SK-N-SH (cell line): ENCODE measurements at regions not wholly inside any gene's neighbourhood (a gene's known extent, or its start where the extent isn't known, plus 50 kb on each side); places are given as distances from the start of the nearest gene placed in this dataset.

Experiments
- CTCF ChIA-PET: fragments of 300-600, 350-600 bp; formaldehyde crosslinking; extraction: SDS; loops from one replicate; lab custom pipeline; 2021; lab: Yijun Ruan, JAX
- POLR2A ChIA-PET: fragments of 350-600 bp; sonication (Branson Sonifier 250); formaldehyde crosslinking; extraction: SDS; loops from one replicate; lab custom pipeline; 2020; ENCODE audit warnings: antibody characterized with exemption, inconsistent platforms; lab: Yijun Ruan, JAX
- DNase-seq: peaks from one replicate; pipeline ENCODE4 v3.0.0; 2012
- H2AFZ ChIP-seq: fragments of 200-600 bp; sonication (generic); 2 replicates; pipeline ENCODE4 v1.8.1; 2016; ENCODE audit warnings: antibody characterized with exemption, mild to moderate bottlenecking, low read depth
- H3F3A ChIP-seq: fragments of 200-600 bp; sonication (generic); replicated peaks from 2 replicates; pipeline ENCODE3; 2016; ENCODE audit warnings: antibody characterized with exemption, mild to moderate bottlenecking; ENCODE audit not compliant: insufficient read depth
- H3K27ac ChIP-seq, 2 experiments: fragments of 200-500 bp in 1 of 2; fragments of 200-600 bp in 1 of 2; sonication (Bioruptor generic) in 1 of 2; sonication (generic), shearing (Covaris generic) in 1 of 2; 2 replicates each; pipeline versions ENCODE4 v1.5.1 to v1.6.1; 2014 to 2016; ENCODE audit warnings: low read depth in 2 of 2, inconsistent platforms in 1 of 2, low read length in 1 of 2, mild to moderate bottlenecking in 1 of 2, mixed read lengths in 1 of 2
- H3K27me3 ChIP-seq: fragments of 200-600 bp; sonication (generic), shearing (Covaris generic); 2 replicates; pipeline ENCODE4 v1.6.1; 2016; ENCODE audit warnings: mixed run types; ENCODE audit not compliant: insufficient read depth
- H3K36me3 ChIP-seq, 2 experiments: fragments of 200-500 bp in 1 of 2; fragments of 200-600 bp in 1 of 2; sonication (Bioruptor generic) in 1 of 2; sonication (generic) in 1 of 2; replicated peaks in 1 of 2; 2 replicates each; pipeline versions ENCODE3 to v1.5.1; 2014 to 2016; ENCODE audit warnings: low read length in 1 of 2, mild to moderate bottlenecking in 1 of 2; ENCODE audit not compliant: insufficient read depth in 2 of 2, control insufficient read depth in 1 of 2
- H3K4me1 ChIP-seq, 2 experiments: fragments of 200-500 bp in 1 of 2; fragments of 200-600 bp in 1 of 2; sonication (Bioruptor generic) in 1 of 2; sonication (generic), shearing (Covaris generic) in 1 of 2; 2 replicates each; pipeline versions ENCODE4 v1.5.1 to v1.6.1; 2014 to 2016; ENCODE audit warnings: low read depth in 1 of 2, low read length in 1 of 2, mixed run types in 1 of 2; ENCODE audit not compliant: insufficient read depth in 2 of 2, control insufficient read depth in 1 of 2
- H3K4me2 ChIP-seq: fragments of 200-600 bp; sonication (generic), shearing (Covaris generic); 2 replicates; pipeline ENCODE4 v1.6.1; 2017; ENCODE audit warnings: mixed run types
- H3K4me3 ChIP-seq, 2 experiments: fragments of 200-500 bp in 1 of 2; fragments of 200-600 bp in 1 of 2; sonication (Bioruptor generic) in 1 of 2; sonication (generic), shearing (Covaris generic) in 1 of 2; 2 replicates each; pipeline versions ENCODE4 v1.5.1 to v1.8.1; 2014 to 2016; ENCODE audit warnings: low read depth in 2 of 2, inconsistent platforms in 1 of 2, low read length in 1 of 2, mild to moderate bottlenecking in 1 of 2, mixed read lengths in 1 of 2, moderate library complexity in 1 of 2
- H3K79me2 ChIP-seq: fragments of 200-600 bp; sonication (generic); 2 replicates; pipeline ENCODE4 v1.8.1; 2017; ENCODE audit warnings: mild to moderate bottlenecking; ENCODE audit not compliant: insufficient read depth
- H3K9ac ChIP-seq: fragments of 200-600 bp; sonication (generic); 2 replicates; pipeline ENCODE4 v1.6.1; 2017; ENCODE audit warnings: mixed run types
- H3K9me2 ChIP-seq: fragments of 200-600 bp; sonication (generic); 2 replicates; pipeline ENCODE4 v1.6.1; 2017; ENCODE audit warnings: mixed run types
- H3K9me3 ChIP-seq: fragments of 200-600 bp; sonication (generic); 2 replicates; pipeline ENCODE4 v1.6.1; 2017; ENCODE audit warnings: mixed run types, mild to moderate bottlenecking, moderate library complexity
- H4K20me1 ChIP-seq: fragments of 200-600 bp; sonication (generic); 2 replicates; pipeline ENCODE4 v1.6.1; 2017; ENCODE audit warnings: mild to moderate bottlenecking, mixed run types; ENCODE audit not compliant: insufficient read depth
- CHD2 ChIP-seq: fragments of 150-350 bp; IDR thresholded peaks from 2 replicates; pipeline ENCODE4 v1.6.1; 2018; ENCODE audit warnings: low read length; ENCODE audit not compliant: partially characterized antibody
- FOXJ3 ChIP-seq: sonication (generic); formaldehyde crosslinking; IDR thresholded peaks from 2 replicates; pipeline ENCODE4 v1.5.1; 2020; ENCODE audit warnings: mild to moderate bottlenecking, missing genetic modification reagents
- FOXM1 ChIP-seq: IDR thresholded peaks from 2 replicates; pipeline ENCODE4 v1.4.0; 2012; ENCODE audit warnings: low read depth, mild to moderate bottlenecking
- GABPA ChIP-seq: IDR thresholded peaks from 2 replicates; pipeline ENCODE4 v1.4.0; 2012; ENCODE audit warnings: low read depth, mild to moderate bottlenecking
- NRF1 ChIP-seq: IDR thresholded peaks from 2 replicates; pipeline ENCODE4 v1.6.1; 2012; ENCODE audit warnings: low read depth, mild to moderate bottlenecking, low read length
- POLR2AphosphoS5 ChIP-seq: IDR thresholded peaks from 2 replicates; pipeline ENCODE4 v1.6.1; 2012; ENCODE audit warnings: low read depth, low read length
- RAD21 ChIP-seq: IDR thresholded peaks from 2 replicates; pipeline ENCODE4 v1.6.1; 2012; ENCODE audit warnings: mild to moderate bottlenecking, low read length
- RCOR1 ChIP-seq: fragments of 150-350 bp; IDR thresholded peaks from 2 replicates; pipeline ENCODE4 v1.6.1; 2017; ENCODE audit warnings: antibody characterized with exemption, low read length
- RFX5 ChIP-seq: IDR thresholded peaks from 2 replicates; pipeline ENCODE4 v1.6.1; 2012; ENCODE audit warnings: mild to moderate bottlenecking, improper control_type of control experiment, low read length
- RXRA ChIP-seq: IDR thresholded peaks from 2 replicates; pipeline ENCODE4 v1.4.0; 2012; ENCODE audit warnings: low read depth, mild to moderate bottlenecking, borderline replicate concordance
- TCF12 ChIP-seq: IDR thresholded peaks from 2 replicates; pipeline ENCODE4 v1.4.0; 2012
- WGBS: methylation state at CpG from one replicate; pipeline ENCODE4 v1.1.6; 2017; ENCODE audit warnings: low lambda C conversion rate; 5-methylcytosine and 5-hydroxymethylcytosine counted together
- TF ChIP-seq, protein P1 (sequence below): fragments of 150-350 bp; IDR thresholded peaks from 2 replicates; pipeline ENCODE4 v1.6.1; 2016; ENCODE audit warnings: mild to moderate bottlenecking, low read depth, low read length
- TF ChIP-seq, protein P2 (sequence below): IDR thresholded peaks from 2 replicates; pipeline ENCODE4 v1.4.0; 2012; ENCODE audit warnings: low read depth, borderline replicate concordance
- TF ChIP-seq, protein P3 (sequence below): fragments of 150-350 bp; IDR thresholded peaks from 2 replicates; pipeline ENCODE4 v1.6.1; 2017; ENCODE audit warnings: antibody characterized with exemption, low read length, low read depth, borderline replicate concordance
- TF ChIP-seq, protein P4 (sequence below): IDR thresholded peaks from 2 replicates; pipeline ENCODE4 v1.4.0; 2012; ENCODE audit warnings: low read depth
- TF ChIP-seq, protein P5 (sequence below): IDR thresholded peaks from 2 replicates; pipeline ENCODE4 v1.6.1; 2012; ENCODE audit warnings: mild to moderate bottlenecking, low read depth, low read length, moderate library complexity
- TF ChIP-seq, protein P6 (sequence below): IDR thresholded peaks from 2 replicates; pipeline ENCODE4 v1.4.0; 2012; ENCODE audit warnings: low read depth, borderline replicate concordance

DNA sequence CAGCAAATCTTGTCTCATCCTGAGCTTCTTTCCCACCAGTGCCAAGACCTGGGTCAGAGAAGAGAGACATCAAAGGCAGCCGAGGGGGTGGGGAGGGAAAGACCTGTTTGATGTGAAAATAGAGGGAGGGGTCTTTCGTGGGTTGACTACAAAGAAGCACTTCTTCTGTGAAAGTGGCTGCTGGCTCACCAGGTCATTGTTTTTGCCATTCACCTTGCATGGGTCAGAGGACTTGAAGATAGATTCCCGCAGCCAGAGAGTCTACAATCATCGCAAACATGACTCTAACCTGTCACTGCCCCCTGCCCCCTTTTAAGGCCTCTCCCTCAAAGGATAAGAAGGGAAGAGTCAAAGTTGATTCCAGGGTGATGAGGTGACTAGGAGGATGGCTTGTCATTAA lies 166.1 kb upstream of the BMPER start:
- Histone ChIP-seq H3K36me3 (no peaks in the 10 kb centered on the region), H3K4me3 (no peak overlapping the region), H3K79me2 (no peaks in the 10 kb centered on the region), H4K20me1 (no peaks in the 10 kb centered on the region), H3K27ac (no peak overlapping the region), H3K9me3 (no peaks in the 10 kb centered on the region), H3K4me2 (no peak overlapping the region), H3K9ac (no peak overlapping the region), H3K4me1 (no peaks in the 10 kb centered on the region)
- ChIA-PET POLR2A (no interaction called here), CTCF (interaction anchor here (1.1 to 1.6 kb wide), 2 partner anchors 155 to 496 kb away, joined by 4 to 5 read pairs; no protein-coding TSS in a partner anchor)
- no peak for DNase-seq
- WGBS: 58% methylated on average over 4 of the region's 4 CpGs
- TF ChIP-seq, protein P1, sequence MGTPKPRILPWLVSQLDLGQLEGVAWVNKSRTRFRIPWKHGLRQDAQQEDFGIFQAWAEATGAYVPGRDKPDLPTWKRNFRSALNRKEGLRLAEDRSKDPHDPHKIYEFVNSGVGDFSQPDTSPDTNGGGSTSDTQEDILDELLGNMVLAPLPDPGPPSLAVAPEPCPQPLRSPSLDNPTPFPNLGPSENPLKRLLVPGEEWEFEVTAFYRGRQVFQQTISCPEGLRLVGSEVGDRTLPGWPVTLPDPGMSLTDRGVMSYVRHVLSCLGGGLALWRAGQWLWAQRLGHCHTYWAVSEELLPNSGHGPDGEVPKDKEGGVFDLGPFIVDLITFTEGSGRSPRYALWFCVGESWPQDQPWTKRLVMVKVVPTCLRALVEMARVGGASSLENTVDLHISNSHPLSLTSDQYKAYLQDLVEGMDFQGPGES: no peak
- no peak for TF ChIP-seq GABPA
- TF ChIP-seq, protein P2, sequence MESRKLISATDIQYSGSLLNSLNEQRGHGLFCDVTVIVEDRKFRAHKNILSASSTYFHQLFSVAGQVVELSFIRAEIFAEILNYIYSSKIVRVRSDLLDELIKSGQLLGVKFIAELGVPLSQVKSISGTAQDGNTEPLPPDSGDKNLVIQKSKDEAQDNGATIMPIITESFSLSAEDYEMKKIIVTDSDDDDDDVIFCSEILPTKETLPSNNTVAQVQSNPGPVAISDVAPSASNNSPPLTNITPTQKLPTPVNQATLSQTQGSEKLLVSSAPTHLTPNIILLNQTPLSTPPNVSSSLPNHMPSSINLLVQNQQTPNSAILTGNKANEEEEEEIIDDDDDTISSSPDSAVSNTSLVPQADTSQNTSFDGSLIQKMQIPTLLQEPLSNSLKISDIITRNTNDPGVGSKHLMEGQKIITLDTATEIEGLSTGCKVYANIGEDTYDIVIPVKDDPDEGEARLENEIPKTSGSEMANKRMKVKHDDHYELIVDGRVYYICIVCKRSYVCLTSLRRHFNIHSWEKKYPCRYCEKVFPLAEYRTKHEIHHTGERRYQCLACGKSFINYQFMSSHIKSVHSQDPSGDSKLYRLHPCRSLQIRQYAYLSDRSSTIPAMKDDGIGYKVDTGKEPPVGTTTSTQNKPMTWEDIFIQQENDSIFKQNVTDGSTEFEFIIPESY: no peak
- TF ChIP-seq, protein P3, sequence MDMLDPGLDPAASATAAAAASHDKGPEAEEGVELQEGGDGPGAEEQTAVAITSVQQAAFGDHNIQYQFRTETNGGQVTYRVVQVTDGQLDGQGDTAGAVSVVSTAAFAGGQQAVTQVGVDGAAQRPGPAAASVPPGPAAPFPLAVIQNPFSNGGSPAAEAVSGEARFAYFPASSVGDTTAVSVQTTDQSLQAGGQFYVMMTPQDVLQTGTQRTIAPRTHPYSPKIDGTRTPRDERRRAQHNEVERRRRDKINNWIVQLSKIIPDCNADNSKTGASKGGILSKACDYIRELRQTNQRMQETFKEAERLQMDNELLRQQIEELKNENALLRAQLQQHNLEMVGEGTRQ: no peak
- no peak for TF ChIP-seq CHD2
- no peak for TF ChIP-seq FOXJ3 (CRISPR knock-in tag)
- TF ChIP-seq, protein P4, sequence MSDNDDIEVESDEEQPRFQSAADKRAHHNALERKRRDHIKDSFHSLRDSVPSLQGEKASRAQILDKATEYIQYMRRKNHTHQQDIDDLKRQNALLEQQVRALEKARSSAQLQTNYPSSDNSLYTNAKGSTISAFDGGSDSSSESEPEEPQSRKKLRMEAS: no peak
- TF ChIP-seq NRF1: no peak
- TF ChIP-seq FOXM1: no peak
- no peak for TF ChIP-seq POLR2AphosphoS5
- TF ChIP-seq, protein P5, sequence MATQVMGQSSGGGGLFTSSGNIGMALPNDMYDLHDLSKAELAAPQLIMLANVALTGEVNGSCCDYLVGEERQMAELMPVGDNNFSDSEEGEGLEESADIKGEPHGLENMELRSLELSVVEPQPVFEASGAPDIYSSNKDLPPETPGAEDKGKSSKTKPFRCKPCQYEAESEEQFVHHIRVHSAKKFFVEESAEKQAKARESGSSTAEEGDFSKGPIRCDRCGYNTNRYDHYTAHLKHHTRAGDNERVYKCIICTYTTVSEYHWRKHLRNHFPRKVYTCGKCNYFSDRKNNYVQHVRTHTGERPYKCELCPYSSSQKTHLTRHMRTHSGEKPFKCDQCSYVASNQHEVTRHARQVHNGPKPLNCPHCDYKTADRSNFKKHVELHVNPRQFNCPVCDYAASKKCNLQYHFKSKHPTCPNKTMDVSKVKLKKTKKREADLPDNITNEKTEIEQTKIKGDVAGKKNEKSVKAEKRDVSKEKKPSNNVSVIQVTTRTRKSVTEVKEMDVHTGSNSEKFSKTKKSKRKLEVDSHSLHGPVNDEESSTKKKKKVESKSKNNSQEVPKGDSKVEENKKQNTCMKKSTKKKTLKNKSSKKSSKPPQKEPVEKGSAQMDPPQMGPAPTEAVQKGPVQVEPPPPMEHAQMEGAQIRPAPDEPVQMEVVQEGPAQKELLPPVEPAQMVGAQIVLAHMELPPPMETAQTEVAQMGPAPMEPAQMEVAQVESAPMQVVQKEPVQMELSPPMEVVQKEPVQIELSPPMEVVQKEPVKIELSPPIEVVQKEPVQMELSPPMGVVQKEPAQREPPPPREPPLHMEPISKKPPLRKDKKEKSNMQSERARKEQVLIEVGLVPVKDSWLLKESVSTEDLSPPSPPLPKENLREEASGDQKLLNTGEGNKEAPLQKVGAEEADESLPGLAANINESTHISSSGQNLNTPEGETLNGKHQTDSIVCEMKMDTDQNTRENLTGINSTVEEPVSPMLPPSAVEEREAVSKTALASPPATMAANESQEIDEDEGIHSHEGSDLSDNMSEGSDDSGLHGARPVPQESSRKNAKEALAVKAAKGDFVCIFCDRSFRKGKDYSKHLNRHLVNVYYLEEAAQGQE: no peak
- TF ChIP-seq RAD21: no peak
- TF ChIP-seq RXRA: no peak
- TF ChIP-seq TCF12: no peak
- no peak for TF ChIP-seq RCOR1
- no peak for TF ChIP-seq RFX5
- TF ChIP-seq, protein P6, sequence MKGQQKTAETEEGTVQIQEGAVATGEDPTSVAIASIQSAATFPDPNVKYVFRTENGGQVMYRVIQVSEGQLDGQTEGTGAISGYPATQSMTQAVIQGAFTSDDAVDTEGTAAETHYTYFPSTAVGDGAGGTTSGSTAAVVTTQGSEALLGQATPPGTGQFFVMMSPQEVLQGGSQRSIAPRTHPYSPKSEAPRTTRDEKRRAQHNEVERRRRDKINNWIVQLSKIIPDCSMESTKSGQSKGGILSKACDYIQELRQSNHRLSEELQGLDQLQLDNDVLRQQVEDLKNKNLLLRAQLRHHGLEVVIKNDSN: no peak
- TF ChIP-seq, all 33 proteins: peak for 0
- no peak overlapping the region for H2AFZ ChIP-seq
- no peaks in the 10 kb centered on the region for H3K27me3 ChIP-seq
- H3F3A ChIP-seq: no peaks in the 10 kb centered on the region
- no peaks in the 10 kb centered on the region for H3K9me2 ChIP-seq
